EL (cell line): ENCODE measurements at regions not wholly inside any gene's neighbourhood (a gene's known extent, or its start where the extent isn't known, plus 50 kb on each side); places are given as distances from the start of the nearest gene placed in this dataset.

ENCODE experiments used
- DNase-seq: peaks from one replicate; pipeline ENCODE4 v3.0.0-alpha.2; 2016

DNA sequence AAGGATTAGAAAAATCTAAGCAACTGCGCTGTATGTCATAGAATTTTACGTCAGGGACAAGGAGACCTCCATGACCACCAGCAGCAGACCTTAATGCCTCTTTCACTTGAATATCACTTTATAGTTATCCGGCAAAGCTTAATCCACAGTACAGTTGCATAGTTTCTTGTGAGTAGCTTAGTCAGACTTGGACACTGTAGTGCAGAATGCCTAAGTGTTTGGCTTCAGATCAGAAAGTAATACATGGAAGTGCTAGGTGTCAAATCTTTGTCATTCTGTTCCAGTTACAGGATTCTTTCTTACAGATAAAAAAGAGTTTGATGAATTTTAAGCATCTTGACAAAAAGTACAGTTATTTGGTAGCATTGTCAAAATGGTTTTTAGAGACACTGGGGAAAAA lies 239.9 kb upstream of the PAPPA start:
- DNase-seq: no peak

DNA sequence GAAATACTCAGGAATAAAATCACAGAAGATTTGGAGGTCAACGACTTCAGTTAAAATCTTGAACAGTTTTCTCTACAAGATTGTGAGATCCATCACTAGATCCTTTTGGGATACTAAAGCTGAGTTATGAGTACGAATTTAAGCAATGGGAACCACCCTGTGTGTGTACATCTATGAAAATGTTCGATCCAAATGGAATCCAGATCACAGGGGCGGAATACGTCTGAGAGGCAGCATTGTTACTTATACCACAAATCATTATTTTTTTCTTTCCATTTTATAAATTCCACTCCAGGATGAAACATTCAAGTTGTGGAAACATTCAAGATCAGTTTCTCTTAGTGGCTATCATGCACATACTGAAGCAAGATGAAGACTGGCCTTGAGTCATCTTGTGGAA lies 239.3 kb upstream of the PAPPA start:
- no peak for DNase-seq

DNA sequence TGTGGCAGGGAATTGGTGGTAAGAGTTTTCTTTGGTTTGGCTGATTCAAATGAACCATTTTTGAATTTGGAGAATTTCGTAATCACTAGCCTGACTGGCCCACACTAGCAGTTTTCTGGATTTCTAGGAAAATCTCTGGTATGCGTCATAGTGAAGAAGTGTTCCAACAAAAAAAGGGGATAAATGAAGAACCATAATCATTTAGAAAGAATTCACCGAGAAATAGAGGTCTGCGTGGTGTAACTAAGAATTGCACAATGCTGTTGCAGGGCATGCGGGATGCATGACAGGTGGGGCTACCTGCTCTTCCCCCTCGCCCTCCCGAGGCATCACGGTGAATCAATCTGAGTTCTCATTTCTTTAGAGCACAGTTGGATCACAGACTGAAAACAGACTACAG lies 232.3 kb upstream of the PAPPA start:
- DNase-seq: peak; percentile 62

DNA sequence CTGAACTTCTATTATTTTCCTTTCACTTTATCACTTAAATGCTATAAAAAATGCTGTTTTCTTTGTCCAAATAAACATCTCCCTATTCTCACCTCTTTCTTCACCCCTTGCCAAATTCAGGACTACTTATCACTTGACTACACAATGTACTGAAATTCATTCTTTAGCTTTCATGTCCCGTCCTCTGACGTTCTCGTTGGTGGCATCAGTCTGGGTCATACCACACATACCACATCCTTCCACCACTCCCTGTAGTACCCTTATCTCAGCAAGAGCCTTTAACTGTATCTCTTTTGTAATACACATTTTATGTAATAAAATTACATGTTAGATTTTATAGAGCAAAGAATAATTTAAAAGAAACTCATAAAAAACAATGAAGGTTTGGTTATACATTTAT lies 231.1 kb upstream of the PAPPA start:
- DNase-seq: no peak

DNA sequence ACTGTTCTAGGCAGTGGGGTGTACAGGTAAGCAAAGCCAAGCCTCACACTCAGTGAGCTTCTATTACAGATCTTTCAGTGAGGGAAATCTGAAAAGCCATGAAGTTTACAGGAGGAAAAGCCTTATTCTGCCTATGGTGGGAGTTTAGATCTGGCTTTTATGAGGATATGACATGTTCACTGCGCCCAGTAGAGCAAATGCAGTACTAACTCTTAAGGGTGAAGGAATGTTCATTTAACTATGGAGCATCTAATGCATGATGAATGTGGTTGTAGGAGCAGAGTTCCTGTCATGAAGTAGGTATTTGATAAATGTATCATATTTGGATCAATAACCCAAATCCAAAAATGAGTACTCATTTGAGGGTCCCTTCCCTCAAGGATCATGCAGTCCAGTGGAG lies 230.2 kb upstream of the PAPPA start:
- no peak for DNase-seq

DNA sequence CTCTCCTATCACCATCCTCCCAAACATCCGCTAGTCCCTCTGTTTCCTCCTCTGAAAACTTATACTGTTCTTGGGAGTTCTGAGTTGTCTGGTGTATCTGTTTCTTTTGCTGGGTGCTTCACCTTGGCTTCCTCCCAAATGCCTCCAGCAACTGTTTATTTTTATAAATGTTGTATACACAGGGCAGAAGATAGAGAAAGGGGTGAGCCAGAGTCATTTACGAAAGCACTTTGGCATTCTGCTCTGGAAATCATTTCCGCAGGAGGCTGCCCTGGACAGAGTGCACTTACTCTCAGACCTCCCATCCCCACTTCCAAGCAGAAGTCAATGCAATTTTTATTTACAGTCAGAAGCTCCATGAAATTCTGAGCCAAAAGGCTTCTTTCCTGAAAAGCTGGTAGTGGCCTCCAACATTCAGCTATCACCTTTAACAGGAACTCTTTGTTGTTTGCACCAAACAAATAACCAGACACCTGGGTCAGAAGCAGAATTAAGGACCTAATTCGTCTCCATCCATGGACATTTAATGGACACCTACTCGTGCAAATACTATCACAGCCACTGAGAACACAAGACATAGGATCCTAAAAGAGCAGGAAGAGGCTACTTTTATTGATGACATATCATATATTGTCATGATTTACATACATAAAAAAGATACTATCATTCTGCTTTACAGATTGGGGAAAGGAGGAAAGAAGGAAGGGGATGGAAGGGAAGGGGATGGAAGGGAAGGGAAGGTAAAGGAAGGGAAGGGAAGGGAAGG lies 229.5 kb upstream of the PAPPA start:
- peak; percentile 98 for DNase-seq

DNA sequence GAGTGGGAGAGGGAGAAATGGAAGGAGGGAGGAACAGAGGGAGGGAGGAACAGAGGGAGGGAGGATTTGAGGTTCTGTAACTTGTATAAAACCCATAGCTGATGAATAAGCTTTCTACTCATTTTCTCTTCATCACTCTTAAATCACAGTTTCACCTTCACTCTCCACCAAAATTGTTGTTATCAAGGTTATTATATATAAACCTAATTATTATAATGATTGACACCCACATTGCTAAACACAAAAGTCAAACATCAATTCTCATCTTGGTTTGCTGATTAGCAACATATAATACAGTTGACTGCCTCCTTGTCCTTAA lies 229.0 kb upstream of the PAPPA start:
- no peak for DNase-seq

DNA sequence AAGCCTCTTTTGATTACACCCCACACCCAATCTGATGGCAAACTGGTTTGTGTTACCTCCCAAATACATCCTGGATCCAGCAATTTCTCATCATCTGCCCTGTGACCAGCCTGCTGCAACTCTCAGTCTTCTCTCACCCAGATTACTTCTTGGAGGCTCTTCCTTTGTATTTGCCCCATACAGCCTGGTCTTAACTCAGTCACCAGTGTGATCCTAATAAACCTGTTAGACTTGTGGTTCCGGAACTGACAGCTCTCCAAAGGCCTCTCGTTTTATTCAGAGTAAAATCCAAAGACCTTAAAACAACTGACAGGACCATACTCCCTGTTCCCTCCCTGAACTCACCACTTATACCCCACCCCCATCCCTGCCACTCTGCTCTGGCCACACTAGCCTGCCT lies 228.2 kb upstream of the PAPPA start:
- DNase-seq: no peak

DNA sequence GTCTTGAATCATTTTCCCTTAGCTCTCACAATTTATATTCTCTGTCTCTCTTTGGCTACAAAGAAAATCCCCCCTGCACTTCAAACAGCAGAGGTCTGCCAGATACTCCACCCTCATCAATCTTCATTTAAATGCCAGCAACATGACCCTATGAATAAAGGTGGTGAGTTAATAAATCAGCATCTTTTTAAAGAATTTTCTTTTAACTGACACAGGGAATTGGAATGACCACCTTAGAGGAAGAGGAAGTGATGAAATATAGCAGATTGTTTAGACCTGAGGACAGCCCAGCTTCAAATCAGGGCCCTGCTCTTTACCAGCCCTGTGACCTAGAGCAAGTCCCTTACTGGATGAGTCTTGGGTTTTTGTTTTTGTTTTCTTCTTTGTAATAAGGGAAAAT lies 223.1 kb upstream of the PAPPA start:
- peak; percentile 62 for DNase-seq

DNA sequence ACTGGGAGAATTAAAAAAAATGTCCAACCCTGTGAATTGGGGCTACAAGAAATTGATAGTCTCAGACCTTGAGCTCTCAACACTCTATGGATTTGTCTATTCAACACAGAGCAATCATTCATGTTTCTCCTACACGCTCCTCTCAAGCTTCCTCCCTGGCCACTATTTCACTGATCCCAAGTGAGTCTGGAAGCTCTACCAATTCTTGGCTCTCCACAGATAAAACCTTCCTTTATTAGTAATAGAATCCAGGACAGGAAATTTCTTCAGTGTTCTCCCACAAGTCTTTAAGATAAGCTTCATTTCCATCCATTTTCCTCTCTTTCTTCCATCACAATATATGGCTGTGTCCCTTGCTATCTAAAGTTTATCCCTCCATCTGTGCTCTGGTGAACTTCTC lies 215.1 kb upstream of the PAPPA start:
- no peak for DNase-seq

DNA sequence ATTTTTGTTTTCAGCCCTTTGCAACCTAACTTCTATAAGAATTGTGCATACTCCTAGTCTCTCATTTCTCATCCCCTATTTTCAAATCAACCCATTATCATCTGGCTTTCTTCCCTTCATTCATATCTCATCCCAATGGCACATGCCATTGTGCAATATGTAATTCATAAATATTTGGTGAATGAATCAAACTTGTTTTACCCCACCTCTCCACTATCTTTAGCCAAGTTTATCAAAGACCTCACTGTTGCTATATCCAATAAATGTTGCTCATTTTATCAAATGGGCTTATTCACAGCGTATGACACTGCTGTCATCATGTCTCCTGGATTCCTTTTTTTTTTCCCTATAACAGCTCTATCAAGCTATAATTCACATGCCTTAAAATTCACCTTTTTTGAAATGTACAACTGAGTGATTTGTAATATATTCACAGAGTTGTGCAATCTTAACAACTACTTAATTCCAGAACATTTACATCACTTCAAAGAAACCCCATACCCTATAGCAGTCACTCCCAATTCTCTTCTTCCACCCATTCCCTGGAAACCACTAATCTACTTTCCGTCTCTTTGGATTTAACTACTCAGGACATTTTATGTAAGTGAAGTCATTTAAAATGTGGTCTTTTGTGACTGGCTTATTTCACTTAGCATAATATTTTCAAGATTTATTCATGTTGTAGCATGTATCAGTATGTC lies 214.4 kb upstream of the PAPPA start:
- DNase-seq: peak; percentile 94

DNA sequence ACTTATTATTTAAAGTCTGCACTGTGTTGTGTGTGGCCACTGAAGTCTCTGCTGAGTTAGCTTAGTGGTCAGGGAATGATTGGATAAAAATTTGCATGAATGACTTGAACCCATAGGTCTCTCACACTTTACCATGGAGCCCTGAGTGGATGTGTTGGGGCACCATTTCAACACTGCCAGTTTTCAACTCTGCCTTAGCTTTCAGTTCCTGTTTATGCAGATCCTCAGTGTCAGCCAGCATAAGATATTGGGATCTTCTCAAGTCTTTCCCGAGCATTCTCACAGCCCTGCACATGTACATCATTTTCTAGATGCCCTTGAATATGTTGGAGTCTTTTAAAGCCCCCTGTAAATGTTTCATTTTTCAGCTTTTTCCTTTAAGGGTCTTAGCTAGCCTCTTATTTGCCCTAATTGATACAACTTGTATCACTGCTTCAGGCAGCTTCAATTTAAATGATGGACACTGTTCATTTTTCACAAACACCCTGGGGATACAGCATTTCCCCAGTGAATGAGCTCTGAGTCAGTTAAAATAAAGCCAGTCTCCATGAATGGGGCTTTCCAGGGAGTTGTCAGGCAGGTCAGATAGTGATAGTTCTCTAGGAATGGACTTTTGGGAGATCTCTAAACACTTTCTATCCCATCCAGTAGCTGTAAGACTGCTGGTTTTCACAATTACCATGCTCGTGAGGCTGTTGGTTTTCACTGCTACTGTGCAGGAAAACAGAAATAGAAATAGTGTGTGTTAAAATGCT lies 211.9 kb upstream of the PAPPA start:
- peak; percentile 76 for DNase-seq

DNA sequence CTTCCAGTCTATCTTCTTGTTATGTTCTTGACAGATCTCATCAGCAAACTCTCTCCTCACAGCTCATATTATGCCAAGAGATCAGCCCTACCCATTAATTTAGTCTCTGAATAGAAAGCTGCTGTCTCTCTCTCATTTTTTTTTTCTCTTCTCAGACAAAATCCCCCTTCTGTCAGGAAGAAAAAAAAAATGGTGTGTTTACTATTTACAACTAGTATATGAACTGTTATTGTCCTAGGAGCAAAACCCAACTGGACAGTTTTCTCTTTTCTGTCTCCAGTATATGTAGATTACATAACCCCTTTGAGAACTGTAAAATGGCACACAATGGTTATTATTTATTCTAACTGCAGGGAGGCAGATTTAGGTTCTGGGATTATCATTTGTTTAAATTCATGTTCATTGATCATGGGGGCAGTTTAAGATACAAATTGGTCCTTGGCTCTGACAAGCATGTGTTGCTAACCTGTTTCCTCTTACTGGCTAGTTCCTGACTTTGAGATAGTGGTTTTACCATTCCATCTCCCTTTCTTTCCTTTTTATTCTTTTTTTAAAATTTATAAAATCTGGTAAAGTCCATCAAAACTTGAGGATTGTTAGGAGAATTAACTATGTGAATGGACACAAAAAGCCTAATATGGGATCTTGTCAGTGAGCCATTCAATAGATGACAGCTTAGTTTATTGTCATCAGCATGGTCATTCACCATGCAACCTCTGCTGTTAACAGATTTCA lies 210.0 kb upstream of the PAPPA start:
- no peak for DNase-seq

DNA sequence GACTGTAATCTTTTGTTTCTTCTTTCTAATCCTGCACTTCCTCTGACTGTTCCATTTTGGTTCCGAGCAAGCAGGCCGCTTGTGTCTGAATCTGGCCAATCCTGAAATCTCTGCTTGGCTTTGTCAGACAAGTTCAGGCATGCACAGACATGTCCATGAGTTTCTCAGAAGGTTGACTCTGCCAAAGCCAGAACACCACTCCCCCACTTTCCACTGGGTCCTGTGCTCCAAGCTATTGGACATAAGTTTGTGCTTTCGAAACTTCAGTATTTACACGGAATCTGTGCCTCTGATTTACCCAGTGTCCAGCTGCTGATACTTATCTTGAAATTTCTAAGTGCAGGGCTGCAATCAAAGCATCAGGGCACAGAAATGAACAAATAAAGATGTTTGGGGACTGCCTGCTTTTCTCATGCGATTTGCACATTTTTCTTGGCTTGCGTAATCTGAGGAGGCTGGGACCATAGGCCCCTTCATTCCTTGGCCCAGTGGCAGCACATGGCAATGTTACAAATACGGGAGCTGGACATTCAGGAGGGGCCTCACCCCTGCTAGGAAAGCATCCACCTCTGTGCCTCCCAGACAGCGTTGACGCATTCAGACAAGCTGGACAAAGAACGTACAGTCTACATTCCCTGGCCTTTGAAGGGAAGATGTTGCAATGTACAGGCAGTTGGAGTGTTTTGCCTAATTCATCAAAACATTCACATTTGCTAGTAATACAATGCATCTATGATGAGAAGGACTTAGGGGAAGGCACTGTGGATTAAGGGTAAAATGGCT lies 209.2 kb upstream of the PAPPA start:
- DNase-seq: peak; percentile 100

DNA sequence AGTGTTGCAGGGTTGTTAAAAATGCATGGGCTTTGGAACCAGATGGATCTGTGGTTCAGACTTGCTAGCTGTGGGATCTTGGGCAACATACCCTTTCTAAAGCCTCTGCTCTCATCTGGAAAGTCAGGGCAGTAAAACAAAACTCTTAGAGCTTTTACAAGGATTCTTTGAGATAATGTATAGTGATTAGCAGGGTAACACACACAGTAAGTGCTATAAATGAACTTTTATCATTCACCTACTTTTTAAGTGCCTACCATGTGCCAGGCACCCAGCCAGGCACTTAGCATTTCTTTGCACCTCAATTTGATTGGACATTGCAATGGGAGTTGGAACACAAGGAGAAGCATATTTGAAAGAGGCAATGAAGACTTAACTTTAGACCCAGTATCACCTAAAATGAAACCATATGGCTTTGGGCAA lies 208.6 kb upstream of the PAPPA start:
- no peak for DNase-seq

DNA sequence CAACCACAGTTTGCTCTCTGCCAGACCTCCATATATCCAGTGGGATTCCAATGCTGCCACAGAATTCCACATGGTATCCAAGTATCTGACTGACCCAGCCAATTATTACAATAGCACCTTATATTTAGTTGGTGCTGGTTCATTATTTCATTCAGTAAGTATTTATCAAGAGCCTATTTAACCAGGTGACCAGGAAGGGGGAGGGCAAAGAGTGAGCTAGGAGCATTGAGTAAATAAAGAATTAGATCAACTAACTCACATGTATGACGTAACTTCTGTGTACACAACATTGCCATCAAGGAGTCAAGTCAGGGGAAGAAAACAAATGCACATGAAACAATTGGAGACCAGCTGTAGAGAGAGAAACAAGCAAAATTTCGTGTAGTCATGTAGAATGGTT lies 207.1 kb upstream of the PAPPA start:
- DNase-seq: no peak

DNA sequence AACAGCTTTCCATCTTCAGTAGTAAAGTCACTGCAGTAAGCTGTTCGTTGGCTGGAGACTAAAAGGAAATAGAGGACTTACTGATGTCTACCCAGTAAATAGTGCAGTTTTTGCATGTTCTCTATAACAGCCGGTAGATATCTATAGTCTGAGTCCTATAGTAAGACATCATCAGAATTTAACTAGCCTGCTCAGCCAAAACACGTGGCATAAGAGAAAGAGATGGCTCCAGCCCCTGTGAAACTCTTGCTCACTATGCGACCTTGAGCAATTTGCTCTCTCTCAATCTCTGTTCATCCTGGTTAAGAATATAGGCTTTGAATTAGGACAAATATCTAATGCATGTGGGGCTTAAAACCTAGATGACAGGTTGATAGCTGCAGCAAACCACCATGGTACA lies 201.6 kb upstream of the PAPPA start:
- no peak for DNase-seq

DNA sequence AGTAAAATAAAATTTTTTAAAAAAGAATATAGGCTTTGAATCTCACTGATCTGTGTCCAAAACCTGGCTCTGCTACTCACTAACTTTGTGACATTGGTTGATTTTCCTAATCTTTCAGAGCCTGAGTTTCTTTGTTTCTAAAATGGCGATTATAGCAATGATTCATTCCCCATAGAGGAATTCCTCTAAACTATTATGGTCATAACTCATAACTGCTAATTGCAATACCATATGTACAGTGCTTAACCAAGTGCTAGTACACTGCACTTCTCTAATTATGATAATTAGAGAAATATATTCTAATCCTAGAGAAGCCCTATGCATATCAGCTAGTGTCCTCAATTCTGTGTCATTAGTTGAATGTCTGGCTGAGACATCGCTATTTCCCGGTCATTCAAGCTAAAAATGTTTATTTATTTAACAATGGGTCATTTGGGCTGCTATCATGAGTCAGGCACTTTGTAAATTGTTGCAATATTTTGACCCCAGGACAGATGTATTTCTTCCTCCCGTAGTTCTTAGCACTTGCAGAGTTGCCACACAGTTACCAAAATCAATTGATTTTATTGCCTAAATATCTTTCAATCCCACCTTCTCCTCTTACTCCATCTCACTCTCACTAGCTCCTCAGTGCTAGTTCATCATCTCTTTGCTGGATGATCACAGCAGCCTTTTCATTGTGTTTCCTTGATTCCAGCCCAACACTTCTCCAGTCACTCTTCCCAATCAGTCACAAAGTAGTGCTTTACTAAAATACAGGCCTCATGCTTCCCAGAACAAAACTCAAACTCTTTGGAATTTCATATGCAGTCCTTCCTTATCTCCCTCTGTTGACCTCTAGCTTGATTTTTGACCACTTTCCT lies 200.9 kb upstream of the PAPPA start:
- DNase-seq: peak; percentile 86

DNA sequence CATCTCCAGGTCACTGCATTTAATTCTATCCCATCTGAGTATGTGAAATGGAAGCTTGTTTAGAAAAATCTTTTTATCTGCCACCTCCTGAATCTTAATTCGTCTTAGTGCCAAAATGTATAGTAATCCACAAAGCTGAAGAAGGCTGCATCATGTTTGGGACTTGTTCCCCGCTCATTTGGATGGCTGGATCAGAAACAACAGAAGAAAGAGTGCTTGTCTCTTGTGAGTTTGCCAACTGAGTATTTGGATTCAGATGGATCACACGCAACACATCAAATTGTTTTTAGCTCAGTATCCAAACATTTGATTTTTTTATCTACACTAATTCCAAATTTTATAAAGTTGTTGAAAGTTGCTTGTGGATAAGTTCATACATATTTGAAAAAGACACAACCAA lies 197.2 kb upstream of the PAPPA start:
- no peak for DNase-seq

DNA sequence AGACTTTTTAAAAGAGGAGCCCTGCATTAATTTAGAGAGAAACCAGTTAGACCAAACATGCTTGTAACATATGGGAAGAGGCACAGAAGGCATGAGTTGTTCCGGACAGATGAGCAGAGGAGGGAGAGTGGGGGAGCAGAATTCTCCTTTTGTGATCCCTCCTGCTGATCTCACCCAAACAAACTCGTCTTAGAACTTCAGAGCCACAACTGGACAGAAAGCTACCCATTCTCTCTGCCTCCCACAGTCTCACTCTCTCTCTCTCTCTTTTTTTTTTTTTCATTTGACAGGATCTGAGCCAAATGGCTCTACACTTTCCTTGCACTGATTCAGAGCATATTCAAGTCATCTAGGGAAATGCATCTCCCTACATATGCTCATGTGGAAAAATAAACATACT lies 196.0 kb upstream of the PAPPA start:
- DNase-seq: no peak

DNA sequence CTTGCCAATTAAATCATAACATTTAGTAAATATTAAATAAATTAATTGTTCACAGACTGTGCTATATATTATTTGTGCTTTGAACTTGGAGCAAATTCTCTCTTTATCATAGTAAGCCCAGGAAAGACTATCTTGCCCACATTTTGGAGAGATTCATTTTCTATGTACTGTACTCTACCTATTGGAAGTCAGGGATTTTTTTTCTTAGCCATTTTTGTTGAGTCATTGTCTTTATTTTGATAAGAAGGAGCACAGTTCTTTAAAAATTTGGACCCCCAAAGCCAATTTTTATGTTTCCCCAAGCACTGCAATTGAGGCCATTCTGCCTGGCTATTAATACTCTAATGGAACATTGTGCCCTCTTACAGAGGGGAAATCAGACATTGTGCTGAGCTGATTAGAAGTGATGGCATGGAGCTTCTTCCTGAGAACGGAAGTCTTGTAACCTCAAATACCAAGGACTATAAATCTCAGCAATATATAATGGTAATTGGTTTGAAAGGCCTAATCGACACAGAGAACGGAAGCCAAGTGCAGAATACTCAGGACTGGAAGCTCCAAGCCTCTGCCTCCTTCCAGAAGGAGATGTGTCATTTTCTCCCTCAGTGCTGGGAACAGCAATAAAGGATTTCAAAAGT lies 188.8 kb upstream of the PAPPA start:
- DNase-seq: no peak
